ENCODE measurements at regions not wholly inside any gene's neighbourhood (a gene's known extent, or its start where the extent isn't known, plus 50 kb on each side); places are given as distances from the start of the nearest gene placed in this dataset.
"Not testable (repeated sequence)": the region's sequence is repeated elsewhere in the genome, so short reads cannot be mapped to it uniquely, and the experiment has no call there.

- H3K4me1 ChIP-seq (ENCODE audit: control insufficient read depth in 3 of 3, insufficient read depth in 3 of 3, low read length in 3 of 3), result no peaks in the 10 kb centered on the region
- no peaks in the 10 kb centered on the region for H3K9me3 ChIP-seq (ENCODE audit: control insufficient read depth in 3 of 3, low read length in 3 of 3)
- no peak overlapping the region for H3K9ac ChIP-seq (ENCODE audit: low read depth in 1 of 3, low read length in 3 of 3)
- H3K27me3 ChIP-seq (ENCODE audit: control insufficient read depth in 3 of 3, insufficient read depth in 3 of 3, low read length in 3 of 3), result no peaks in the 10 kb centered on the region
- no peaks in the 10 kb centered on the region for H3K36me3 ChIP-seq (ENCODE audit: control insufficient read depth in 3 of 3, insufficient read depth in 3 of 3, low read length in 3 of 3)
- H3K4me3 ChIP-seq (ENCODE audit: low read length in 3 of 3), result no peak overlapping the region
- no peak overlapping the region for H3K27ac ChIP-seq (ENCODE audit: low read depth, low read length)
Observed at GRCh38 chr5:82513738-82514137, 235.6 kb upstream of the RPS23 start.

DNA sequence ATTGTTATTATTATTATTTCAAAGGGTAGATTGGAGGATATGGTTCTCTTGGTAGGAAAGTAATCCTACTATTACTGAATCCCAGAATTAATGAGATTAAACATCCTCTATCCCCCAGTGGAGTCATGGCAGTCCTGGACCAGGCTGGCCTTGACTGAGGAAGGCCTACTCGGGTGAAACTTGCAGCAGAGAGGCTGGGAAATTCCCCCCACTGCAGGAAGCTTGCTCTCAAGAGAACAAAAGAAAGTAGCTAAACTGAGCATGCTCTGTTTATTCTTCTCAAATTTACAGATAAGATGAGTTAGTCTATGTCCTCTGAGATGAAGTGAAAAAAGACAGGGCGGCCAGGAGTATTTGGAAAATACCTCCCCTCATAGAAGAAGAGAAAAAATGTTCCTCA lies 233.9 kb upstream of the RPS23 start:
- Histone ChIP-seq H3K4me3 (ENCODE audit: low read length in 3 of 3) (no peak overlapping the region), H3K36me3 (ENCODE audit: control insufficient read depth in 3 of 3, insufficient read depth in 3 of 3, low read length in 3 of 3) (no peaks in the 10 kb centered on the region), H3K9me3 (ENCODE audit: control insufficient read depth in 3 of 3, low read length in 3 of 3) (peaks cover 0 to 3% (median 0%) of the 10 kb centered on the region in 3 donors), H3K4me1 (ENCODE audit: control insufficient read depth in 3 of 3, insufficient read depth in 3 of 3, low read length in 3 of 3) (no peaks in the 10 kb centered on the region), H3K9ac (ENCODE audit: low read depth in 1 of 3, low read length in 3 of 3) (no peak overlapping the region), H3K27me3 (ENCODE audit: control insufficient read depth in 3 of 3, insufficient read depth in 3 of 3, low read length in 3 of 3) (no peaks in the 10 kb centered on the region), H3K27ac (ENCODE audit: low read depth, low read length) (no peak overlapping the region)

DNA sequence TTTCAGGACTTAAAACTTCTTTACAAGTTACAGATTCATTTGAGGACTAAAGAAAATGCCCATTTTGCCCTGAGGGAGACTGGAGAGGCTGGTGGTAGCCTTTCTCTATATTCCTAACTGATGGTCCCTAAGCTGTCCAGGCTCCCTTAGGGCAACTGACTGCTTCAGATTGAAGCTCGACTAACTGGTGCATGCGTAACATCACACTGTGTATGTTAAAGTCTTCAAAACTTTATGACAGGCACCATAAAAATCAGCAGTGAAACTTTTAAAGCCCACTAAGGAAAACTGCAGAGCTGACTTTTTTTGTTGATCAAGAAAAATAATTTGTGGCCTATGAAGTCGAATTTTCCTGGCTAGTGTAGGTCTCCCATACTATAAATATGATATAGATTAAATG lies 233.0 kb upstream of the RPS23 start:
- Histone ChIP-seq H3K9me3 (ENCODE audit: control insufficient read depth in 3 of 3, low read length in 3 of 3) (peaks cover 0 to 3% (median 2%) of the 10 kb centered on the region in 3 donors), H3K27me3 (ENCODE audit: control insufficient read depth in 3 of 3, insufficient read depth in 3 of 3, low read length in 3 of 3) (no peaks in the 10 kb centered on the region), H3K36me3 (ENCODE audit: control insufficient read depth in 3 of 3, insufficient read depth in 3 of 3, low read length in 3 of 3) (no peaks in the 10 kb centered on the region), H3K4me1 (ENCODE audit: control insufficient read depth in 3 of 3, insufficient read depth in 3 of 3, low read length in 3 of 3) (no peaks in the 10 kb centered on the region), H3K27ac (ENCODE audit: low read depth, low read length) (no peak overlapping the region), H3K9ac (ENCODE audit: low read depth in 1 of 3, low read length in 3 of 3) (no peak overlapping the region), H3K4me3 (ENCODE audit: low read length in 3 of 3) (no peak overlapping the region)

GRCh38 chr5:82509762-82510161 lies 231.6 kb upstream of the RPS23 start:
- Histone ChIP-seq H3K27me3 (ENCODE audit: control insufficient read depth in 3 of 3, insufficient read depth in 3 of 3, low read length in 3 of 3) (no peaks in the 10 kb centered on the region), H3K27ac (ENCODE audit: low read depth, low read length) (no peak overlapping the region), H3K36me3 (ENCODE audit: control insufficient read depth in 3 of 3, insufficient read depth in 3 of 3, low read length in 3 of 3) (no peaks in the 10 kb centered on the region), H3K4me3 (ENCODE audit: low read length in 3 of 3) (no peak overlapping the region), H3K9ac (ENCODE audit: low read depth in 1 of 3, low read length in 3 of 3) (no peak overlapping the region), H3K9me3 (ENCODE audit: control insufficient read depth in 3 of 3, low read length in 3 of 3) (peaks cover 0 to 3% (median 2%) of the 10 kb centered on the region in 3 donors), H3K4me1 (ENCODE audit: control insufficient read depth in 3 of 3, insufficient read depth in 3 of 3, low read length in 3 of 3) (no peaks in the 10 kb centered on the region)

DNA sequence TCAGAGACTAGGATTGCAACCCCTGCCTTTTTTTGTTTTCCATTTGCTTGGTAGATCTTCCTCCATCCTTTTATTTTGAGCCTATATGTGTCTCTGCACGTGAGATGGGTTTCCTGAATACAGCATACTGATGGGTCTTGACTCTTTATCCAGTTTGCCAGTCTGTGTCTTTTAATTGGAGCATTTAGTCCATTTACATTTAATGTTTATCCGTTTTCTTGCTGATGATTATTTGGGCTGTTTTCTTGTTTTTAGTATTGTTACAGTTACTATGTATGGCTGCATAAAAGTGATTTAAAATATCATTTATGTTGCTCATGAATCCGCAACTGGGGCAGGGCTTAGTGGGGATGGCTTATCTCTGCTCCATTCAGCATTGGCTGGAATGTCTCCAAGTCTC lies 228.2 kb upstream of the RPS23 start:
- not testable (repeated sequence) for H3K27me3 ChIP-seq (ENCODE audit: control insufficient read depth in 3 of 3, insufficient read depth in 3 of 3, low read length in 3 of 3); H3K9me3 ChIP-seq (ENCODE audit: control insufficient read depth in 3 of 3, low read length in 3 of 3); H3K27ac ChIP-seq (ENCODE audit: low read depth, low read length); H3K4me1 ChIP-seq (ENCODE audit: control insufficient read depth in 3 of 3, insufficient read depth in 3 of 3, low read length in 3 of 3); H3K36me3 ChIP-seq (ENCODE audit: control insufficient read depth in 3 of 3, insufficient read depth in 3 of 3, low read length in 3 of 3); H3K9ac ChIP-seq (ENCODE audit: low read depth in 1 of 3, low read length in 3 of 3); H3K4me3 ChIP-seq (ENCODE audit: low read length in 3 of 3)

DNA sequence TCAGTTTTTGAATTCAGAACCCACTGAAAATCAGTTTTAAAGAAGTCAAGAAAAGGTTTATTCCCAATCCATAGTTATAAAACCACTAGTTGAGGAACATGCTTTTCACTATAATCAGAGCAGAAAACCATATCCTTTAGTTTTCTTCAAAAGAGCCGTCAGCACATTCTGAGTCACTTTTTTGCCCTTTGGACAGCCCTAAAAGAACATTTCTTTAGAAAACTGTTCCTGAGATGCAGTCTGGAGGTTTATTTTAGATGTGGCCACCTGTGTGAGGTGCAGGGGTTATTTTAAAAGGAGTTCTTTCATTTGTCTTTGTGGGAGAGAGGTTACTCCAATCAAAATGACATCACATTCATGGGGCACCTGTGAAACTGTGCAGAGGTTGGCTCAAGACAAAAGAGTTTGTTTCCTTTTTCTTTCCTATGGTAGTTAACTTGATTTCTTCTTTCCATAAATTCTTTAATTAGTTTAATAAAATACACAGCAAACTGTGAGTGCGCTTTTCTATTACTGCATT lies 221.6 kb upstream of the RPS23 start:
- Histone ChIP-seq H3K4me3 (ENCODE audit: low read length in 3 of 3) (no peak overlapping the region), H3K9ac (ENCODE audit: low read depth in 1 of 3, low read length in 3 of 3) (no peak overlapping the region), H3K36me3 (ENCODE audit: control insufficient read depth in 3 of 3, insufficient read depth in 3 of 3, low read length in 3 of 3) (no peaks in the 10 kb centered on the region), H3K27me3 (ENCODE audit: control insufficient read depth in 3 of 3, insufficient read depth in 3 of 3, low read length in 3 of 3) (no peaks in the 10 kb centered on the region), H3K9me3 (ENCODE audit: control insufficient read depth in 3 of 3, low read length in 3 of 3) (no peaks in the 10 kb centered on the region), H3K4me1 (ENCODE audit: control insufficient read depth in 3 of 3, insufficient read depth in 3 of 3, low read length in 3 of 3) (no peaks in the 10 kb centered on the region), H3K27ac (ENCODE audit: low read depth, low read length) (no peak overlapping the region)

GRCh38 chr5:82497242-82497641 lies 219.1 kb upstream of the RPS23 start:
- Histone ChIP-seq H3K36me3 (ENCODE audit: control insufficient read depth in 3 of 3, insufficient read depth in 3 of 3, low read length in 3 of 3) (no peaks in the 10 kb centered on the region), H3K9me3 (ENCODE audit: control insufficient read depth in 3 of 3, low read length in 3 of 3) (no peaks in the 10 kb centered on the region), H3K9ac (ENCODE audit: low read depth in 1 of 3, low read length in 3 of 3) (no peak overlapping the region), H3K4me1 (ENCODE audit: control insufficient read depth in 3 of 3, insufficient read depth in 3 of 3, low read length in 3 of 3) (no peaks in the 10 kb centered on the region), H3K27me3 (ENCODE audit: control insufficient read depth in 3 of 3, insufficient read depth in 3 of 3, low read length in 3 of 3) (no peaks in the 10 kb centered on the region), H3K27ac (ENCODE audit: low read depth, low read length) (no peak overlapping the region), H3K4me3 (ENCODE audit: low read length in 3 of 3) (no peak overlapping the region)

DNA sequence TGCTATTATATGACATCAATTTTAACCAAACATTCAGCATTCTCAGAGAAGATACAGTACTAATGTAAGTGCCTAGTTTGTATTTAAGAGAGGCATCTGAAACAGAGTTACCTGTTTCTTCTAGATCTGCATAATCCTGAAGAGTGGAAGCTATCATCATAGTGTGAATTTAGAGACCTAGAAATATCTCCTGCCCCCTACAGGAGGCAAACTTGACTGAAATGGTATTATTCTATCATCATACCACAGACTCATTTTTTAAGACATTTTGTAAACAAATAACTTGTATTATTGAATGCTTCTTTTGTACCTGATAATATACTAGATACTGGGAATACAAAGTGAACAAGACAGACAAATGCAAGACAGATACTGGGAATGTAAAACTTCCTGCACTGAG lies 216.8 kb upstream of the RPS23 start:
- Histone ChIP-seq H3K4me1 (ENCODE audit: control insufficient read depth in 3 of 3, insufficient read depth in 3 of 3, low read length in 3 of 3) (no peaks in the 10 kb centered on the region), H3K27me3 (ENCODE audit: control insufficient read depth in 3 of 3, insufficient read depth in 3 of 3, low read length in 3 of 3) (no peaks in the 10 kb centered on the region), H3K36me3 (ENCODE audit: control insufficient read depth in 3 of 3, insufficient read depth in 3 of 3, low read length in 3 of 3) (no peaks in the 10 kb centered on the region), H3K27ac (ENCODE audit: low read depth, low read length) (no peak overlapping the region), H3K9ac (ENCODE audit: low read depth in 1 of 3, low read length in 3 of 3) (no peak overlapping the region), H3K9me3 (ENCODE audit: control insufficient read depth in 3 of 3, low read length in 3 of 3) (no peaks in the 10 kb centered on the region), H3K4me3 (ENCODE audit: low read length in 3 of 3) (no peak overlapping the region)

- Histone ChIP-seq H3K9ac (ENCODE audit: low read depth in 1 of 3, low read length in 3 of 3) (no peak overlapping the region), H3K9me3 (ENCODE audit: control insufficient read depth in 3 of 3, low read length in 3 of 3) (no peaks in the 10 kb centered on the region), H3K27ac (ENCODE audit: low read depth, low read length) (no peak overlapping the region), H3K4me3 (ENCODE audit: low read length in 3 of 3) (no peak overlapping the region), H3K36me3 (ENCODE audit: control insufficient read depth in 3 of 3, insufficient read depth in 3 of 3, low read length in 3 of 3) (no peaks in the 10 kb centered on the region), H3K27me3 (ENCODE audit: control insufficient read depth in 3 of 3, insufficient read depth in 3 of 3, low read length in 3 of 3) (no peaks in the 10 kb centered on the region), H3K4me1 (ENCODE audit: control insufficient read depth in 3 of 3, insufficient read depth in 3 of 3, low read length in 3 of 3) (no peaks in the 10 kb centered on the region)
Observed at GRCh38 chr5:82493221-82493620, 215.1 kb upstream of the RPS23 start.

DNA sequence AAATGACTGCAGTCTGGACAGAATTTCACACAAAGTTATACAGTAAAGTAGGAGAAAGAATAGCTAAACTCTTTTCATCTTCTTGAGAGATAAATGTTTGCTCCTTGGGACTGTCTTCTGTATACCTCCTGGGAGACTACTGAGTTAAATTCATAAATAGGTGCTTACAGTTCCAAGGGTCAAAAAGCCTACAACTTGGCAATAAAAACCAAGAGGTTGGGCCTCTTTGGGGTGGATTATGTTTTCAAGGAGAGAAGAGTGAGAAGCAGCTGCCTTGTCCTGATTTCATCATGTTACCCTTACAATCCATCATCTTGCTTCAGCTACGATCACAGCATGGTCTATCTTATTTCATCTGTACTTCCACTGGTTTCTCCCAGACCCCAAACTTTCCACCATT lies 213.2 kb upstream of the RPS23 start:
- no peaks in the 10 kb centered on the region for H3K9me3 ChIP-seq (ENCODE audit: control insufficient read depth in 3 of 3, low read length in 3 of 3)
- H3K27me3 ChIP-seq (ENCODE audit: control insufficient read depth in 3 of 3, insufficient read depth in 3 of 3, low read length in 3 of 3), result no peaks in the 10 kb centered on the region
- H3K9ac ChIP-seq (ENCODE audit: low read depth in 1 of 3, low read length in 3 of 3), result no peak overlapping the region
- H3K27ac ChIP-seq (ENCODE audit: low read depth, low read length), result no peak overlapping the region
- no peaks in the 10 kb centered on the region for H3K36me3 ChIP-seq (ENCODE audit: control insufficient read depth in 3 of 3, insufficient read depth in 3 of 3, low read length in 3 of 3)
- H3K4me1 ChIP-seq (ENCODE audit: control insufficient read depth in 3 of 3, insufficient read depth in 3 of 3, low read length in 3 of 3), result no peaks in the 10 kb centered on the region
- H3K4me3 ChIP-seq (ENCODE audit: low read length in 3 of 3), result no peak overlapping the region

- H3K27me3 ChIP-seq (ENCODE audit: control insufficient read depth in 3 of 3, insufficient read depth in 3 of 3, low read length in 3 of 3), result no peaks in the 10 kb centered on the region
- H3K9me3 ChIP-seq (ENCODE audit: control insufficient read depth in 3 of 3, low read length in 3 of 3), result no peaks in the 10 kb centered on the region
- H3K36me3 ChIP-seq (ENCODE audit: control insufficient read depth in 3 of 3, insufficient read depth in 3 of 3, low read length in 3 of 3), result no peaks in the 10 kb centered on the region
- H3K27ac ChIP-seq (ENCODE audit: low read depth, low read length), result no peak overlapping the region
- no peak overlapping the region for H3K9ac ChIP-seq (ENCODE audit: low read depth in 1 of 3, low read length in 3 of 3)
- H3K4me3 ChIP-seq (ENCODE audit: low read length in 3 of 3), result no peak overlapping the region
- H3K4me1 ChIP-seq (ENCODE audit: control insufficient read depth in 3 of 3, insufficient read depth in 3 of 3, low read length in 3 of 3), result no peaks in the 10 kb centered on the region
Observed at GRCh38 chr5:82489683-82490082, 211.5 kb upstream of the RPS23 start.

Measured in skeletal muscle tissue (tissue), 3 donors.